ENCODE measurements at regions not wholly inside any gene's neighbourhood (a gene's known extent, or its start where the extent isn't known, plus 50 kb on each side); places are given as distances from the start of the nearest gene placed in this dataset.

DNA sequence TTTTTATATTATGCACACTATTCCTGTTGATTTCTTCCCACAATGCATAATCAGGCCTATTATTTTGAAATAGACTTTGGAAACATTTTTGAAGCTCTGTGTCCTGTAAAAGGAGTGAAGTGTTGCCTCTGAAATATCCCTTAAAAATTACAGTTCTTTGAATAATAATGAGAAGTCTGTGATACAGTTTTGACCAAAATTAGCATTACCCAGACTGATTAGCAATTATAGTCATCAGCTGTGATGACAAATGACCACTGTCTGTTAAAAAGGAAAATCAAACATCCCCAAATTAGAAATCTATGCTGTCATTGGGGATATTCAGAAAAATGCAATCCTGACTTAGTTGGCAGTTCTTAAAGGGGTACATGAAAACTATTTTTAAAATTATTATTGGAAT is 63.7 kb downstream of the PTGS2 start:
- TF ChIP-seq, protein P1, sequence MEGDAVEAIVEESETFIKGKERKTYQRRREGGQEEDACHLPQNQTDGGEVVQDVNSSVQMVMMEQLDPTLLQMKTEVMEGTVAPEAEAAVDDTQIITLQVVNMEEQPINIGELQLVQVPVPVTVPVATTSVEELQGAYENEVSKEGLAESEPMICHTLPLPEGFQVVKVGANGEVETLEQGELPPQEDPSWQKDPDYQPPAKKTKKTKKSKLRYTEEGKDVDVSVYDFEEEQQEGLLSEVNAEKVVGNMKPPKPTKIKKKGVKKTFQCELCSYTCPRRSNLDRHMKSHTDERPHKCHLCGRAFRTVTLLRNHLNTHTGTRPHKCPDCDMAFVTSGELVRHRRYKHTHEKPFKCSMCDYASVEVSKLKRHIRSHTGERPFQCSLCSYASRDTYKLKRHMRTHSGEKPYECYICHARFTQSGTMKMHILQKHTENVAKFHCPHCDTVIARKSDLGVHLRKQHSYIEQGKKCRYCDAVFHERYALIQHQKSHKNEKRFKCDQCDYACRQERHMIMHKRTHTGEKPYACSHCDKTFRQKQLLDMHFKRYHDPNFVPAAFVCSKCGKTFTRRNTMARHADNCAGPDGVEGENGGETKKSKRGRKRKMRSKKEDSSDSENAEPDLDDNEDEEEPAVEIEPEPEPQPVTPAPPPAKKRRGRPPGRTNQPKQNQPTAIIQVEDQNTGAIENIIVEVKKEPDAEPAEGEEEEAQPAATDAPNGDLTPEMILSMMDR (IDR thresholded peaks at IDR 0.05): no peak
- TF ChIP-seq POLR2A (IDR thresholded peaks at IDR 0.05): no peak

All from heart left ventricle (tissue), 13 donors.